ENCODE measurements at regions not wholly inside any gene's neighbourhood (a gene's known extent, or its start where the extent isn't known, plus 50 kb on each side); places are given as distances from the start of the nearest gene placed in this dataset.

DNA sequence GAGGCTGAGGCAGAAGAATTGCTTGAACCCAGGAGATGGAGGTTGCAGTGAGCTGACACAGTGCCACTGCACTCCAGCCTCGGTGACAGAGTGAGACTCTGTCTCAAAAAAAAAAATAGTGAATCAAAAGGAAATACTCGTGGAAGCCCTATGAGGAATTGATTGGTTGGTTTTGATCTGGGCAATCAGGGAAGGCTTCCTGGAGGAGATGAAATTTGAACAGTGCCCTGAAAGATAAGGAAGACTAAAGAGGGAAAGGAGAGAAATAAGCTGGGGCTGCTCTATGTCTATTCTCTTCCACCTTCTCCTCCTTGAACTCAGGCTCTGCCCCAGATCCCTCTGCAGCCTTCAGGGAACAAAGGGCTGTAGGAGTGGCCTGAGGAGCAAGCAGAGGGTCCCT, 54.1 kb downstream of the IRF2BPL start:
- no peak for DNase-seq

DNA sequence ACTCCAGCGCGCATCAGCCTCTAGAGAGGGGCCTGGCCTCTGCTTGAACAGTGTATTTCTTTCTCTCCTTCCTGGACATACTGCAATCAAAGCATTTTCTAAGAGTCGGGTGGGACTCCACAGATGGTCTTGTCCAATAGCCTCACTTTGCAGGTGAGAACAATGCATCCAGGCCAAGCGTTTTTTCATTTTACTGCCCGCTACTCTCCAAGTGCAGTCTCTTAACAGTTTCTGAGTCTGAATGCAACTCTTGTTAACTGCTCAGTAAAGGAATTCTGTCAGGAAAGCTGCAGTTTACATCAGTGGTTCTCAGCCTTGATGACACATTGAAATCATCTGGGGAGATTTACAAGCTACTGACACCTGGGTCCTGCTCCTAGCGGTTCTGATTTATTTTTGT, 57.0 kb downstream of the IRF2BPL start:
- no peak for DNase-seq

DNA sequence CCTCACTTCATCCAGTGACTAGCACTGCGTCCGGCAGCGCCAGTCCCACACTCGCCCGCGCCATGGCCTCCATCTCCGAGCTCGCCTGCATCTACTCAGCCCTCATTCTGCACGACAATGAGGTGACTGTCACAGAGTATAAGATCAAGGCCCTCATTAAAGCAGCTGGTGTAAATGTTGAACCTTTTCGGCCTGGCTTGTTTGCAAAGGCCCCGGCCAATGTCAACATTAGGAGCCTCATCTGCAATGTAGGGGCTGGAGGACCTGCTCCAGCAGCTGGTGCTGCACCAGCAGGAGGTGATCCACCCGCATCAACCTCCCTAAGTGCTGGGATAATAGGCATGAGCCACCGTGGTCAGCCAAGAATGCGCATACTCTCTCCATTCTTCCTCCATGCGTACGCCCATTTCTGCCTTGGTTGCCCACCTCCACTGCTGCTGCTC, 59.9 kb downstream of the IRF2BPL start:
- DNase-seq: no peak

DNA sequence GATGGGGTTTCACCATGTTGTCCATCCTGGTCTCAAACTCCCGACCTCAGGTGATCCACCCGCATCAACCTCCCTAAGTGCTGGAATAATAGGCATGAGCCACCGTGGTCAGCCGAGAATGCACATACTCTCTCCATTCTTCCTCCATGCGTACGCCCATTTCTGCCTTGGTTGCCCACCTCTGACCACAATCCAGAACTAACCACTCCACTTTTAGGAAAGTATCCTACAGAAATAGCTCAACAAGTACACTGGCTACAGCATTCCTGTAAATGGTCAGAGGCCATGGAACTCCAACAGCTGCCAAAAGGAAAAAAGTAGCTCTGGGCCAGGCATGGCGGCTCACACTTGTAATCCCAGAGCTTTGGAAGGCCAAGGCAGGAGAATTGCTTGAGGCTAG, 60.7 kb downstream of the IRF2BPL start:
- no peak for DNase-seq

DNA sequence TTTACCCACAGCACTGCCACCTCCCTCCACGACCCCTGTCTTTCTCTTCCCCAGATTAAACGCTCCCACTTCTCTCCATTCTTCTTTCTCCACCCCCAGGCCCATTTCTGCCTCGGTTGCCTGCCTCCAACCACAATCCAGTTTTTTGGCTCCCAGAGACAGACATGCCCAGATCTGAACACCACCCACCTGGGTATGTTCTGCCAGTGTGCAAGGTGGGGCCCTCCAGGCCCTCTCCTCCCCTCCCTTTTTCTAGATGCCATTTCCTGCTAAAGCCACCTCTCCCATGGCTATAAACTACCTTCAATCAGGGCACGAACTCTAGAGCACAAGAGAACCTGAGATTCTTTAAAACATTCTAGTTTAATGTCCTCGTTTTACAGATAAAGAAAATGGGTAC, 63.3 kb downstream of the IRF2BPL start:
- DNase-seq: no peak

DNA sequence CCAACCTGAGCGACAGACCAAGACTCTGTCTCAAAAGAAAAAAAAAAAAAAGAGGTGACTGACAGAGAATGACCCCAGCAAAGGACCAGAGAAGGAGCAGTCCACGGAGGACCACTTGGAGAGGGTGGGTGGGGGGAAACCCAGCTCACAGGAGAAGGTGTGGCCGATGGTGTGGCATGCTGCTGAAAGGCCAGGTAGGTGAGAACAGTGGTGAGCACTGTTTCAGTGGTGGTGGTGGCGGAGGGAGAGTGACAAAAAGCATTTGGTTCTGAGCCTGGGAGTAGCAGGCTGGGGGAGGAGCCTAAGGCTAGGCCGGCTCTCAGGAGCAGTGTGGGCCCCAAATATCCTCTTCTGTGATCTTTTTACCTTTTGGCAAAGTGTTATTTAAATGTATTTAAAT, 63.8 kb downstream of the IRF2BPL start:
- DNase-seq: no peak

DNA sequence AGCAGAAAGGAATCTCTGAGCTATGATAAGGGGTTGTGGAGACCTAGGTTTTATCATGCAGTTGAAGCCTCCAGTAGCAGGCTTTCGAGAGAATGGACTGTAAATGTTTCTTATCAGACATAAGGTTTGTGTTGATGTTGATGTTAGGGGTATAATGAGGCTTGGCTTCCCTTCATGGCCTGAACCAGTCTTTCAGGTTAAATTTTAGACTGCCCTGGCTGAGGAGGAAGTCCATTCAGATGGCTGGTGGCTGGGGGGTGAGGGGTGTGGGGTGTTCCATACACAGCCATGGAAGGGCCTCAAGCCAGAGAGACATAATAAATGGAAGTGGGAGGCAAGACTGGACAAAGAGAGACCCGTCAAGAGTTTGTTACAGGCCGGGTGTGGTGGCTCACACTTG, 65.1 kb downstream of the IRF2BPL start:
- DNase-seq: no peak

DNA sequence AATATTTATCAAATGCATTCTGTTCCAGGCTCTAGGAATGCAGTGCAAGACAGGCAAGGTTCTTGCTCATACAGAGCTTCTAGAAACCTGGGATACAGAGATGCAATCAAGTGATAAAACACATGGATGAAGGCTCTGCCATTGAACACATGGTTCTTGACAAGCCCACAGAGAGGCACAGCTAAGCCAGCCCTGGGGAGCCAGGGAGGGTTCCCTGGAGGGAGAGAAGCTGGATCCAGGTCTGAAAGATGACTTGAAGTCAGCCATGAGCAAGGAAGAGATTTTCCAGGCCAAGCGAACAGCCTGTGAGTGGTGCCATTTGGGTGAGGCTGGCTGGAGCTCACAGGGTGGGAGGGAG, 66.2 kb downstream of the IRF2BPL start:
- DNase-seq: no peak

DNA sequence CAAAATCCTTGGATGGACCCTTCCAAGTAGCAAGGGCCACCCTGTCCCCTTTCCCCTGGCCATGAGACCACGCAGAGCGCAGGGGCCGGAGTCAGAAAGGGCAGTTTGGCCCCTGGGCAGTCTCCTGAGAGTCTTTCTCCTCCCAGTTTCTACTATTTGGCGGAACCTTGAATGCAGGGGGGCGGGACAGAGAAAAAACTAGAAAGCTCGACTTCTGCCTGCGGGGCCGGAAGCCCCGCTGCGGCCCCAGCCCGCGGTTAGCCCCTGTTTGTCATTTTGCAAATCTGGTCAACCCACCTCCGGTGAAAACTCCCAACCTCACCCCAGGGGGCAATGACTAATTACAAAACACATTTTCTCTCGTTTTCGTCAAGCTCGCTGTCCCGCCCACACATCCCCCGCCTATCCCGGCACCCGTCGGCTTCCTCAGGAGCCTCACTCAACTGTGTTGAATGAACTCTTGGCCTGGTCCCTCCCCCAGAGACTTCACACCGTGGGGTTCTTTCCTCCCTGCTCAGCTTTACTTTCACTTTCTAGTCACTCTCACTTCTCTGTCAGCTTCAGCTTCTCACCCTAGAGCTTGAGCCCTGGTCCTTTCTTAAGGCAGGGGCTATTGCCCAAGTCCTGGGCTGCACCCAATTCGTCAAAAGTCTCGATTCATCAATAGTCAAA, 66.7 kb downstream of the IRF2BPL start:
- DNase-seq: peak; percentile 97 to 98

DNA sequence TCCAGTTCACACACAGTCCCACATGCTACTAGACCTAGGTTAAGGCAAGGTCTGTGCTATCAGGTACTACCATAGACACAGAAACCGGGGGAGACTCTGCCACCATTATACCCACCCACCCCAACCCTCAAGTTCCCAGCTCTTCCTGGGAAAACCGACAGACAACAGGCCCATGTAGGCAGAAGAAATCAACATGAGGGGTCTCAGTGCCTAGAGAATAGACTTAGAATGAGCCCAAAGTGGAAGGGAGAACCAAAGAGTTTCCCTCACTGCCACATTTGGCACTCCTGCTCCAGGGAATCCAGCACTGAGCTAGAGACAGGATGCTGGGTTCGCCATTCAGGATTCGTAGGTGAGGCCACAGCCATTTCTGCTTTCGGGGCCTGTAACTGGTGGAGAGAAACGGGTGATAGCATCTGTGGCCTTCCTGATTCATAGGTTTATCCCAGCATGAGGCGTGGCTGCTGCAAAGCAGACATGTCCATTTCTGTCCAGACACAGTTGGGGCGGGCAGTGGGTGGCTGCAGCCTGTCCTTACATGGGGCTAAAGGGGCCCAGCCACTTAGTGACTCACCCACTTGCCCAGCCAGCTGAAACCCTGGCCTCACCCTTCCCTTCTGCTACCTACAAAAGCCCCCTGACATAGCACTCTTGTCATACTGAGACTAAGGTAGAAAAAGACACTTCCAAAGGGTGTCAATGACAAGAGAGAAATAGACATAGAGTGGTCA, 69.4 kb downstream of the IRF2BPL start:
- DNase-seq: peak in 1 of 2 donors; percentile 5

DNA sequence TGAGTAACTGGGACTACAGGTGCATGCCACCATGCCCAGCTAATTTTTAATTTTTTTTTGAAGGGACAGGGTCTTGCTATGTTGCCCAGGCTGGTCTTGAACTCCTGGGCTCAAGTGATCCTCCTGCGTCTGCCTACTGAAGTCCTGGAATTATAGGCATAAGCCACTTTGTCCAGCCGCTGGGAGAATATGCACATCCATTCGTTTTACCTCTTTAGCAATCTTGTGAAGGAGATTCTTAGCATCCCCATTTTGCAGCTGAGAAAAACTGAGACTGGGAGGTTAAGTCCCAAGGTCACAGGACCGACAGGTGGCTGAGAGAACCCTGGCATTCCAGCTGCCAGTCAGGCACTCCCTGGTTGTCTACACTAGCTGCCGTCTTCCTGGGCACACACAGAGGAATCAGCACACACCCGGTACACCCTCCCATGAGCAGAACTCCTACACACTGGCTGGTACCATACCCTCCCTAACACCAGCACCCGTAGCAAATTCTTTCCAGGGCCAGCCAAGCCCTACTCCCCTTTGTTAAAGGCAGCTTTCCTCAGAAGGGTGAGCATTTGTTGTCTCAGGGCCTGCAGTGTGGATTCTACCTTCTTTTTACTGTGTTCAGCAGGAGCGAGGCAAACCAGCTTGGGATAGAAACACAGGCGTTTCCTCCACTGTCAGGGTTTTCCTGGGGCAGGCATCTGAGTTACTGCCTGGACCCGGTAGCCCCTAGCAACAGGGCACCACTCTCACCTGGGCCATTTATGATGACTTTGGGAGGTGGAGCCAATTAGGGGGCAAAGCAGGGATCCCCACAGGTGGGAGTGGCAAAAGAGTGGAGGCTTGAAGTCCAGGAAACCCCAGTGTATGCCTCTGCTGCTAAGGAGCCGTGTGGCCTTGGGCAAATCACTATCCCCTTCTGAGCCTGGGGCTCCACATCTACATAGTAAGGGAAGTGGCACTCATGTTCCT, 70.2 kb downstream of the IRF2BPL start:
- peak in 1 of 2 donors; percentile 41 for DNase-seq

DNA sequence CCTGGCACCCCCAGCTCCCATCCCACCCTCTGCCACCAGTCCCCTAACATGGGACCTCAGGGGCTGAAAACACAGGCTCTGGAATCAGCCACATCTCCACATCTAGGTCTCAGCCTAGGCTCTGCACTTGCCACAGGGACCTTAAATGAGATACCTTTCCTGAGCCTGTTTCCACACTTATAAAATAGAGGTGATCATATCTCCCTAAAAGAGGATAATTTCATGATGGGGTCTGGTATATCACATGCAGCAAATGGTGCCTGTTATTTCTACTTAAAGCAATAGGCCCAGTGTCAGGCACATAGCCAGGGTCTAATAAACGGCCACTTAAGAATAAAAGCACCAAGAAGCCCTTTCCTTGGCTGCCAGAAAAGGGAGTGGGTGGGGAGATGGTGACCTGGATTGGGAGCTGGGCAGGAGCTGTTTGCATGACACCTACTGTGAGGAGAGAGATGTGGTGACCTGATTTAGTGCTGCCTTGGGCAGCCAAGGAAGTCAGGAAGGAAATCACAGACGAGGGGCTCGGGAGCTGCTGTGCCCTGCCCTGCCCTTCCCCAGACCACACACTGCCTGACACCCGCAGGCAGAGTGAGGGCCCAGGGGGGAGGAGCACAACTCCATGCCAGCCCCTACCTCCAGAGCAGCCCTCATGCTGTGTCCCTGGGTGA, 71.2 kb downstream of the IRF2BPL start:
- DNase-seq: peak; percentile 6 to 39

DNA sequence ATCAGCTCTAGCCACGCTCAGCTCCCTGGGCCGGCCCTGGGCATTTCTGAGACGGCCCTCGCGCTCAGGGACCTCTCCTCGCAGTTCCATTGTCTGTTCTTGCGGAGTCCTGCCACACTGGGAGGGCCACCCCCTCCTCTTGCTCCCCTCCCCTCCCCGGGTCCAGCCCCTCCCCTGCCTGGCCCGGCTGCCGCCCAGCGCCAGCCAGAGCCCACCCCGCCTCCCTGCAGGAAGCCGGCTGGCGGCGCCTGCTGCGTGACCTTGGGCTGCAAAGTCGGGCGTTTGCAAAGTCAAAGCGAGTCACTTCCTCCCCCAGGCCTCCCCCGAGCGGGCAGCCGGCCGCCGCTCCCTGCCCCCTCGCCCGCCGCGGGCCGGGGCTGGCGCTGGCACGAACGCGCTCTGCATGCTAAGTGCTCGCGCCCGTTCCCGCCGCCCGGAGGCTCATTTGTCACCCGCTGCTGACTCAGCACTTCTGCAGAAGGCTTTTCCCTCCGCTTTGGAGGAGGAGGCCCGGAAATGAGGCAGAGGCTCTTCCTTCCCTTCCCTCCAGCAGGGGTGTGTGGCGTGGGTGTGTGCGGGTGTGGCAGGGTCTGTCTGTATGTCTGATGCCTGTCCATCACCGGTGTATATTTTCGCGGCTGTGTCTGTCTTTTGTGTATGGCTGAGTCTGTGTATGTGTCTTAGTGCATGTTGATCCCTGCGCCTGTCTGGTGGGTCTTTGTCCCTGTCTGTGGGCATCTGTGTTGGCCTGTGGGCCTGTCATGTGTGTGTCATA, 72.0 kb downstream of the IRF2BPL start:
- peak; percentile 89 for DNase-seq

DNA sequence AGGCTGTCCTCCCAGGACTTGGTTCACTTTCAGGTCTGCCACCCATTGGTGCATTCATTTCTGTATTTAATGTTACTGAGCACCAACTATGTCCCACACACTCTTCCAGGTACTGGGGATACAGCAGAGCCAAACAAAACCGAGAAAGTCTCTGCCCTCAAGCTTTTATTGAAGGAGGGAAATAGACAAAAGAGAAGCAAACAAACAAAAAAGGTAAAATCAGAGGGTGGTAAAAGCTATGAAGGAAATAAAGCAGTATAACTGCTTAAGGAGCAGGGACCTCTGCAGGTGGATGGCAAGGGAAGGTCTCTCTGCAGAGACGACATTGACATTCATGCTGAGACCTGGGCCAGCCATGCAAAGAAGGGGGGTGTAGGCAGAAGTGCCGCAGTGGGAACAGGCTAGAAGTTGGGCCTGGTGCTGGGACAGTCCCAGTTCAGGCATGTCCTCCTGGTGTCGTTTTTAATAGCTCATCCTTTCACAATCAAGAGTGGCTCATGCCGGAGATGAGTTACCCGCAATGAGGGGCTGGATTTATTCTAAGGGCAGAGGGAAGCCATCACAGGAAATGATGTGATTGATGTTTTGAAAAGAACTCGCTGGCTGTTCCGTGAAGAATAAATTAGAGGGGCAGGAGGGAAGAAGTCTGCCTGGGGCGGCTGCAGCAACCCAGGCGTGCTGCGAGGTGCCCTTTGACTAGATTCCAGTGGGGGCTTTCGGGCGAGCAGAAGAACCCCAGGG, 72.8 kb downstream of the IRF2BPL start:
- peak; percentile 76 to 85 for DNase-seq

DNA sequence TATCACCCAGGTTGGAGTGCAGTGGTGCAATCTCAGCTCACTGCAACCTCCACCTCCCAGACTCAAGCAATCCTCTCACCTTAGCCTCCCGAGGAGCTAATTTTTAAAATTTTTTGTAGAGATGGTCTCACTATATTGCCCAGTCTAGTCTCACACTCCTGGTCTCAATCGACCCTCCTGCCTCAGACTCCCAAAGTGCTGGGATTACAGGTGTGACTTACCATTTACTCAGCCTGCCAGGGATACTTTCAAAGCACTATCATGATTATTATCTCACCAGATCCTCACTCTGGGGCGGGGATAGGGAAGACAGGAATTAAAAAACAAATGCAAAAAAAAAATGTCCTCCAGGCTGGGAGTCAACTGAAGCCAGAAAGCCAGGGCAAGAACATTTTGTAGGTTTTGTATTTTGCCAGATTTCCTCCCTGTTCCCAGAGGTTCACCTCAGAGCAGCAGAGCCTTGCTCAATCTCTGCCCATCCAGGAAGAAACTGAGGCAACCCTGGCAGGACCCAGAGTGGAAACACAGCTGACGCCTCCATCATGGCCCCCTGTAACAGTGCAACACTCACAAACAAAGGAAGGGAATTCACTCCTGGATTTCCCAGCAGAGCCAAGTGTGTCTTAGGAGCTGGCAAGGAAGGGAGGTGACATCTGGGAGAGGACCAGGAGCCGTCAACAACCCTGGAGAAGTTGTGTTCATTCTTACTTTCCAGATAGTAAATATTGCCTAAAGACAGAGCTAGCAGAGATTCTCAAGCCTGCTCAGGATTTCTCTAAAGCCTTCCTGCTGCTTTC, 73.9 kb downstream of the IRF2BPL start:
- DNase-seq: no peak

DNA sequence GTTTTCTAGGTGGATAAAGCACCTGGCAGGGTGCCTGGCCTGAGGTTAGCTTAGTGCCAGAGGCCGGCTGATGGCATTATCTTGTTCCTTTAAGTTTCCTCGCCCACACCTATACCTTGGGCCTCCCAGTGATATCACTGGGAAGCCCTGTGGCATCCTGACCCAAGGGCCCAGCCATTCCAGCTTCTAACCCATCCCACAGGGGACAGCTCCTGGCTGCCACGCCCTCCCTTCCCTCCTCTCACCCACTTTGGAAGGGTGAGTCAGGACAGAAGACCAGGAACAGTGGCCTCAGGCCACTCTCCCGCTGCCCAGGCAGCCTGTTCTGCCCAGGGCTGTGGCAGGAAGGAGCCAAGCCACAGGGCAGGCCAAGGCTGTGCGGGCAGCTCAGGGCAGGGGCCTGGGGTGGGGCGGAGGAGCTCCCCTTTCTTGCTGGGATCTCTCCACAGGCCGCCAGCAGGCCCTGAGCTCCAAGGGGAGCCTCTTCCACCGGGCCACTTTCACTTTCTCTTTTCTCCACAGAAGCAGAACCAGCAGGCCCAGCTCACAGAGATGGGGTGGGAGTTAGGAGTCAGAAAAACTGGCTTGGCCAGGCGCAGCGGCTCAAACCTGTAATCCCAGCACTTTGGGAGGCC, 75.1 kb downstream of the IRF2BPL start:
- DNase-seq: peak; percentile 57 to 67

DNA sequence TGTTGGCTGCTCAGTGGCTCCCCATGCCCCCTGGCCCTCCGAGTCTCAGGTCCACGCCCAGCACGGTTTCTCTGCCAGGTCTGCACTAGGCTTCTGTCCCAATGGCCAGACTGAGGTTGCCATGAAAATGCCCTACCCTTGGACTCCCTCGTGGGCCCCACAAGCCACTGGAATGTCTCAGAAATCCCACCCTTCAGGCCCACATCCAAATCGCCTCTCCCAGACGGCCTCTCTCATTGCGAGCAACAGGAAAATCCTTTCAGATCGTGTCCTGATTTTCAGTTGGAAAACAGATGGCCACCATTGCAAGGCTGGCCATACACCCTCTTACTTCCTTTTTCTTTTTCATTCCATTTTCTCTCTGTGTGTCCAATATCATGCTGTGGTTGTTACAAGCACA, 77.3 kb downstream of the IRF2BPL start:
- no peak for DNase-seq

DNA sequence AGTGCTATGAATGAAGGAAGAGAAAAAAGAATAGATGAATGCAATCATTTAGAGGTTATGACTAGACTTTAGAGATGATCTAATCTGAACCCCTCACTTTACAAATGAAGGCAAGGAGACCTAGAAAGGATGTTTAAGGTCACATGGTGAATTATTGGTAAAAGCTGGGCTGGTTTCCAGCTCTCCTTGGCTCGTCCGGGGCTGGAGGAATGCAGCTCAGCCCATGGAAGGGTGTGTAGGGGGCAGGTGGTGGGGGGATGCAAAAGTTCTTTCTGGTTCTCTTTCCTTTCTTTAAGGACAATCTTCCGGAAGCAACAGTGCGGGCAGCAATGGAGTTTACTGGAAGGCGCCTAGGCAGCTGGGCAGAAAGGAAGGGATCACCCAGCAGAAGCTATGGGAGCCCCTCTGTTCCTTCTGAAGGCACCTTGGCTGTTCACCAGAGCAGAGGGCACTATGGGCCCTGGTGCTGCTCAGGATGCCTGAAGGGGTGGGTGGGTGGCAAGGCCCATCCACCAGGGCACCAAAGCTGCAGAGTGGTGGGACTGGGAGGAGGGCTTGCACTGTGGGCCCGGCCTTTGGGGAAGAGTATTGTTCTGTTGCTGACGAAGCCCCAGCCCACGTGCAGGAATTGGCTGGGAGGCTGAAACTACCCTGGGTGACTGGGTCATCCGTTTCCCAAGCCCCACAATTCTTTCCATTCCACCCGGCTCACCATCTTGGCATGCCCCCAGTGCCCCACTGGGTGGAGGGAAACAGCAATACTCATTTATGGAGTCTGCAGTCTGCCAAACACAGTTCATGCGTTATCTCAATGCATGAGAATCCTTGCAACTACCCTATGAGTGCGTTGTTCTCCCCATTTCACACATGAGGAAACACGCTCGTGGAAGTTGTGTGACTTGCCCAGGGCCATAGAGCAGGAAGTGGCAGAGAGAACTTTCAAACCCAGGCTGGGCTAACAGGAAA, 78.2 kb downstream of the IRF2BPL start:
- DNase-seq: no peak

DNA sequence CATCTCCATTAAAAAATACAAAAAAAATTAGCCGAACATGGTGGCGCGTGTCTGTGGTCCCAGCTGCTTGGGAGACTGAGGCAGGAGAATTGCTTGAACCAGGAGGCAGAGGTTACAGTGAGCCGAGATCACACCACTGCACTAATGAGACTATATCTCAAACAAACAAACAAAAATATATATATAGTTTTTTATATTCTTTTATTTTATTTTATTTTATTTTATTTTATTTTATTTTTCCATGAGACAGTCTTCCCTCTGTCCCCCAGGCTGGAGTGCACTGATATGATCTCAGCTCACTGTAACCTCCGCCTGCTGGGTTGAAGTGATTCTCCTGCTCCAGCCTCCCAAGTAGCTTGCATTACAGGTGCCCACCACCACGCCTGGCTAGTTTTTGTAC, 79.5 kb downstream of the IRF2BPL start:
- DNase-seq: no peak

Data from CD4-positive, alpha-beta T cell treated with Interferon alpha-2 for 1 hour (primary cell).